ENCODE measurements at regions not wholly inside any gene's neighbourhood (a gene's known extent, or its start where the extent isn't known, plus 50 kb on each side); places are given as distances from the start of the nearest gene placed in this dataset.
"Not testable (repeated sequence)": the region's sequence is repeated elsewhere in the genome, so short reads cannot be mapped to it uniquely, and the experiment has no call there.

DNA sequence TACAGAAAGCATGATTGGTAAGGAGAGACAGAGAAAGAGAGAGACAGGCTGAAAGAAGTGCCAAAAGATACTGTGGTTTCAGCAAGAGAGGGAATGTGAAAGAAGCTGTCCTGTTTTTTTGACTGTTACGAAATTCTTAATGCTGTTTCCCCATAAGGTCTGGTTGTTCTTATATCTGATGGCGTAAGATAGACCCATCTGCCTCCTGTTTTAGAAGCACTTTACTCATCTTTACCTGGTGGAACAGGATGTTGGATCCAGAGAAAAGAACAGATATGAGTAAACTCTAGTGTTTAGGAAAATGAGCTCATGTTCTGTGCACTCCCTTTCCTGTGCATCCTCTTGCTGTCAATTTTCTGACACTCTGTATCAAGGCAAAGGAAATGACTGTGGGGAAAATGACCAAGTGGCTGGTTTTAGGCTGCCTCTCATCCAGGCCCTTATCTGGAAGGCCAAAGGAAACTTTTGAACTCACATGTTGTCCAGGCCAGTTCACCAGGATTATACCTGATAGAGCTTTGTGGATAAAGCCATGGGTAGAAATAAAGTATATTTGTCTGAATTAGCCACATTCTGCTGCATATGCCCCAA lies 311.7 kb upstream of the HTR2C start:
- no peak for DNase-seq (ENCODE audit: low read depth in 4 of 4, low spot score in 2 of 4)

- DNase-seq (ENCODE audit: low read depth in 4 of 4, low spot score in 2 of 4), result not testable (repeated sequence)
These were observed 313.5 kb upstream of the HTR2C start for GRCh38 chrX:114270371-114270770.

DNA sequence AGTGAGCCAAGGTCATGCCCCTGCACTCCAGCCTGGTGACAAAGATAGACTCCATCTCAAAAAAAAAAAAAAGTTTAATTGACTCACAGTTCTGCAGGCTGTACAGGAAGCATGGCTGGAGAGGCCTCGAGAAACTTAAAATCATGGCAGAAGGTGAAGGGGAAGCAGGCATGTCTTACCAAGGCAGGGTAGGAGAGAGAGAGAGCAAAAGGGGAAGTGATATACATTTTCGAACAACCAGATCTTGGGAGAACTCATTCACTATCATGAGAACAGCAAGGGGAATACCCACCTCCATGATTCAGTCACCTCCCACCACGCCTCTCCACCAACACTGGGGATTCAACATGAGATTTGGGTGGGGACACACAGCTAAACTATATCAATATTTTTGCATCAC lies 315.2 kb upstream of the HTR2C start:
- DNase-seq (ENCODE audit: low read depth in 4 of 4, low spot score in 2 of 4), result no peak

GRCh38 chrX:114267142-114267541 lies 316.7 kb upstream of the HTR2C start:
- DNase-seq (ENCODE audit: low read depth in 4 of 4, low spot score in 2 of 4), result no peak

DNA sequence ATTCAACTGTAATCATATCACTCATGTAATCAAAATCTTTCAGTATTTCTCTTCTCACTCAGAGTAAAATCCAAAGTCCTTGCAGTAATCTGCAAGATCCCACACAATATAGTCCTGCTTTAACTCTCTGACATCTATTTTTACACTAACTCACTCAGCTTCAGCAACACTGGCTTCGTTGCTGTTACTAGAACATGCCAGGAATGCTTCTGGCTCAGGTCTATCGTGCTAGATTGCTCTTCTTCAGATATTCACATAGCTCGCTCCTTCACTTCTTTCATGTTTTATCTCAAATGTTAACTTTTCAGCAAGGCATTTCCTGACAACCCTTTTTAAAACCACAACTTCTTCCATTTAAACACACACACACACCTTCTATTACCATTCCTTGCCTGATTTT lies 331.7 kb upstream of the HTR2C start:
- DNase-seq (ENCODE audit: low read depth in 4 of 4, low spot score in 2 of 4), result no peak

DNA sequence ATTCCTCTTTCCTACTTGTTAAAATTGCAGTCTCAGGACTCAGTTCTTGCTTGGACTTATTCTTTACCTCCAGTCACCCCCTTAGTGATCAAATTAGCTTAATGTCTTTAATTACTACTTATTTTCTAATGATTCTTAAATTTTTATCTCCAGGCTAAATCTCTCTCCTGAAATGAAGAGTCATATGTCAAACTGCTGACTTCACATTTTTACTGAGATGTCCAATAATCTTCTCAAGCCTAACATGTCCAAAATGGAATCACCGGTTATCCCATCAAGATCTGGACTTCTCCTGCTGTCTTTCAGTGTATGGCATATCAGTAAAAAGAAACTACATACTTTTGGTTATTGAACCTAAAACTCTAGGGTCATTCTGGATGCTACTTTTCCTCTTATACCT lies 332.3 kb upstream of the HTR2C start:
- DNase-seq (ENCODE audit: low read depth in 4 of 4, low spot score in 2 of 4), result no peak

GRCh38 chrX:114221445-114221844 lies 362.4 kb upstream of the HTR2C start:
- no peak for DNase-seq (ENCODE audit: low read depth in 4 of 4, low spot score in 2 of 4)

GRCh38 chrX:114210879-114211278 lies 373.0 kb upstream of the HTR2C start:
- no peak for DNase-seq (ENCODE audit: low read depth in 4 of 4, low spot score in 2 of 4)

DNA sequence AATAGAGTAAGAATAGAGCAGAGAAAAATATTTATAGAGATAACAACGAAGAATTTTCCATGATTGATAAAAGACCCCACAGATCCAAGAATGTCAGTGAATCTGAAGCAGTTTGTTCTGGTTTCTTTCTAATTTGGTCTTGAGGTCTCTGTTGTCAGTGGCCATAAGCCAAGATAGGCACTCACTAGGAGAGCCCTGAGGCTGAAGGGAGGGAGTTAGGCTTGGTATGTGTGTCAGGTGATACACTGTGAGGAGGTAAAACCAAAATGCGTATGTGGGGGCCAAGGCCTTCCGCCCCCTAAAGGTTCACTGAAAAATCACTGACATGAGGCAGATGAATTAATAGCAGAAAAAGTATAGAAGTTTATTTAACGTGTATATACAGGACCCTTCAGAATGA lies 382.3 kb upstream of the HTR2C start:
- no peak for DNase-seq (ENCODE audit: low read depth in 4 of 4, low spot score in 2 of 4)

DNA sequence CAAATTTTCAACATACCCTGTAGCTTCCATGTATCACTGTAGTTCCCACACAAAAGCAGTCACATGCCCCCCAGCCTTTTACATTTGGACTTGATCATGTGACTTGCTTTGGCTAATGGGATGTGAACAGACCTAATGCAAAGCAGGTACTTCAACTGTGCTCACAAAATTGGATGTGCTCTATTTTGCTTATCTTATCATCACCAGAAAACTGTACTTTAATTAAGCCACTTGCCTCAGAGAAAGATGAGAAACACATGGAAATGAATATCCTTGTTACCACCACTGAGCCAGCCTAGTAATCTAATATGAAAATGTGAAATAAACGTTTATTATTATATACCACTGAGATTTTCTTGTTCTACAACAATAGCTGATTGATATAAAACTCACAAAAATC lies 402.7 kb upstream of the HTR2C start:
- no peak for DNase-seq (ENCODE audit: low read depth in 4 of 4, low spot score in 2 of 4)

DNA sequence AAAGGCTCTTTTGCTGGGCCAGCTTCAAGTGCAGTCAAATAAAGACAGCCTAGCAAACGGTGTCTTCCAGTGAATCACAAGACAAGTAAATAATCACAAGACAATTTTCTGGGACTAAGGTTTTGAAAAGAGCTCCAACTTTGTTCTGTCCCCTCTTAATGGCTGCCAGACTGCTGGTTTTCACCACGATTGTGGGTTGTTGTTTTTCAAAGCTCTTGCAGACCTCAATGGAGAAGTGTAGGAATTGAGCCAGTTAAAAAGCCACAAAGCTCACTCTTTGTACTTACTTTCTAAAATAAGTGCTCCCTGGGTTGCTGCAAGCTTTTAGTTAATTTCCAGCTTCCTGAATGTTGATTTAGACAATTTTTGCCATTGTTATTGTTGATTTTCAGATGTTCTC lies 405.8 kb upstream of the HTR2C start:
- no peak for DNase-seq (ENCODE audit: low read depth in 4 of 4, low spot score in 2 of 4)

DNA sequence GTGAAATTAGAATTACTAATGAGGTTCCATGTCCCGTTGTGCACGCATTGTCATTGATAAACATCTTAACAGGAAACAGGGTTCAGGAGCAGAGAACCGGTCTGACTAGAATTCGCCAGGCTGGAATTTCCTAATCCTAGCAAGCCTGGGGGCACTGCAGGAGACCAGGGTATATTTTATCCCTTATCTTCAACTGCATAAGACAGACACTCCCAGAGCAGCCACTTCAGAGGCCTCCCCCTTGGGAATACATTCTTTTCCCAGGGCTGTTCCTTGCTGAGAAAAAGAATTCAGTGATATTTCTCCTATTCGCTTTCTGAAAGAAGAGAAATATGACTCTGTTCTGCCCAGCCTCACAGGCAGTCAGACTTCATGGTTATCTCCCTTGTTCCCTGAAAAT lies 416.6 kb upstream of the HTR2C start:
- DNase-seq (ENCODE audit: low read depth in 4 of 4, low spot score in 2 of 4), result not testable (repeated sequence)

GRCh38 chrX:114166601-114167000 lies 417.3 kb upstream of the HTR2C start:
- DNase-seq (ENCODE audit: low read depth in 4 of 4, low spot score in 2 of 4), result no peak

- DNase-seq (ENCODE audit: low read depth in 4 of 4, low spot score in 2 of 4), result no peak
These were observed 418.3 kb upstream of the HTR2C start for GRCh38 chrX:114165537-114165936.

DNA sequence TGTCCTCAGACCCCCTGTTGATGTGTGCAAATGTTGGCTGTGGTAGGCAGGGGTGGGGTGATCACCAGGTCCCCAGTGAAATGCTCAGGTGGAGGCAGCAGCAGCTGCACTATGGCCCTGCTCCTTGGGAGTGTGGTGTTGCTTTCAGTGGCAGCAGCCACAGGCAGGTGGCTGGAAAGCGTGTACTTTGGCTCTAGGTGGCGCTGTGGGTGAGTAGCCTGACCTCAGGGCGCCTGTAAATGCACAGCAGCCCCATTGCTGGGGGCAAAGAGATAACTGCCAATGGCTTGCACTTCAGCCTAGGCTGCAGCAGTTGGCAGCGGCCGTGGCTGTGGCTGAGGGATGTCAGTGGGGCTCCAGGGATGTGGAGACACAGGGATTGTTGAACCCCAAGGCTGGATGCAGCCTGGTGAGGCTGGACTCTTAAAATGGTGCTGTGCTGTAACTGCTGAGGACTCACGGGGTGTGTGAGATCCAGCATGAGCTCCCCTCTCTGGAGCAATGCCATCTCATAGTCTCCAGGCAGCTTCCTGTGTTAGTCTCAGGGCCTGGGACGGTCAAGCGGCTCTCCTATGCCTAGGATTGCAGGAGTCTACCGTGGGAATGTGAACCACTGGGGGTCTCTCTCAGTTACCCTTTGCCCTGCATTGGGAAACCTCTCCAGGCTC lies 421.7 kb upstream of the HTR2C start:
- no peak for DNase-seq (ENCODE audit: low read depth in 4 of 4, low spot score in 2 of 4)

GRCh38 chrX:114152801-114153200 lies 431.1 kb upstream of the HTR2C start:
- DNase-seq (ENCODE audit: low read depth in 4 of 4, low spot score in 2 of 4), result no peak

- DNase-seq (ENCODE audit: low read depth in 4 of 4, low spot score in 2 of 4), result no peak
These were observed 431.8 kb upstream of the HTR2C start for GRCh38 chrX:114152130-114152529.

DNA sequence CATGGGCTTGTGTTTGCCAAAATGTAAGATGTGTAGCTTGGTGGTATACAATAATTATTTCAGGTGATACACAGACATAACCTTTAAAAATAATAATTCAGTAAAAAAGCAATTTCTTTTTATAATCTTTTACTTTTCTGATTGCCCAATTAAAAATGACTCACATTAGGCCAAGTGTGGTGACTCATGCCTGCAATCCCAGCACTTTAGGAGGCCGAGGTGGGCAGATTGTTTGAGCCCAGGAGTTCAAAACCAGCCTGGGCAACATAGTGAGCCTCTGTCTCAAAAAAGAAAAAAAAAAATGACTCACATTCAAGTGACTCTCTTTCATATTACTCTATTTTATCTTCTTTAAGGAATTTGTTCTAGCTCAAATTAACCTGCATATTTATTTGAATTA lies 449.4 kb upstream of the HTR2C start:
- DNase-seq (ENCODE audit: low read depth in 4 of 4, low spot score in 2 of 4), result no peak

DNA sequence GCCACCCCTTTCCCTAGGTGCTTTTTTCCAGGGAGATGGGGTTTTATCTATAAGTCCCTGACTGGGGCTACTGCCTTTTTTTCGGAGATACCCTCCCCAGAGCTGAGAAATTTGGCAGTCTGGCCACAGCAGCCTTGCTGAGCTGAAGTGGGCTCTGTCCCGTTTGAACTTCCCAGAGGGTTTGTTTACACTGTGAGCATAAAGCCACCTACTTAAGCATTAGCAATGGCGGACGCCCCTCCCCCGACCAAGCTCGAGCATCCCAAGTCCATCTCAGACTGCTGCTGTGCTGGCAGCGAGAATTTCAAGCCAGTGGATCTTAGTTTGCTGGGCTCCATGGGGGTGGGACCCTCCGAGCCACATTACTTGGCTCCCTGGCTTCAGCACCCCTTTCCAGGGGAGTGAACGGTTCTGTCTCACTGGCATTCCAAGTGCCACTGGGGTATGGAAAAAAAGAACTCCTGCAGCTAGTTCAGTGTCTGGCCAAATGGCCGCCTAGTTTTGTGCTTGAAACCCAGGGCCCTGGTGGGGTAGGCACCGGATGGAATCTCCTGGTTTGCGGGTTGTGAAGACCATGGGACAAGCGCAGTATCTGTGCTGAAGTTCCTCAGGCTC lies 456.4 kb upstream of the HTR2C start:
- no peak for DNase-seq (ENCODE audit: low read depth in 4 of 4, low spot score in 2 of 4)

DNA sequence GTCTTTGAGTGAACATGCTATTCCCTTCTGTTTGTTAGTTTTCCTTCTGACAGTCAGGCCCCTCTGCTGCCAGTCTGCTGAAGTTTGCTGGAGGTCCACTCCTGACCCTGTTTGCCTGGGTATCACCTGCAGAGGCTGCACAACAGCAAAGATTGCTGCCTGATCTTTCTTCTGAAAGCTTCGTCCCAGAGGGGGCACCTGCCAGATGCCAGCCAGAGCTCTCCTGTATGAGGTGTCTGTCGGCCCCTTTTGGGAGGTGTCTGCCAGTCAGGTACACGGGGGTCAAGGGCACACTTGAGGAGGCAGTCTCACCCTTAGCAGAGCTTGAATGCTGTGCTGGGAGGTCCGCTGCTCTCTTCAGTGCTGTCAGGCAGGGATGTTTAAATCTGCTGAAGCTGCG lies 456.9 kb upstream of the HTR2C start:
- DNase-seq (ENCODE audit: low read depth in 4 of 4, low spot score in 2 of 4), result no peak

GRCh38 chrX:114101081-114101480 lies 482.8 kb upstream of the HTR2C start:
- DNase-seq (ENCODE audit: low read depth in 4 of 4, low spot score in 2 of 4), result no peak

DNA sequence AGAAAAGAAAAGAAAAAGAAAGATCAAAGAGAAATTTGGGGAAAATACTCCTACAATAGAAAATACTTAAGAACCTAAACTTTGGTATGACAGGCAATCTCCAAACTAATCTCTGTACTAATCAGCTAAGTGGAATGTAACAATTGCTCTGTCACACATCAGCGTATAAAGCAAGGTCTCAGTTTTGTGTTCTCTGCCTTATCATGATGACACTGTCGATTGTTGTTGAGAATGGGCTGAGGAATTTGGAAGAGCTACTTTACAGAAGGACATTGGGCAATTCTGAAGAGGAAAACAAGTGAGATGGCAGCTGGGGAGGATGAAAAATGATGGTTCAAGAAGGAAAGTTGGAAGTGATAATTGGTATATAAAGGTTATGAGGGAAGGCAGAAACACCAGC lies 486.0 kb upstream of the HTR2C start:
- DNase-seq (ENCODE audit: low read depth in 4 of 4, low spot score in 2 of 4), result no peak

All from left renal cortex interstitium (tissue), 4 donors.